Activated T-cell treated with anti-CD3 and anti-CD28 coated beads for 24 hours (primary cell): ENCODE measurements at regions not wholly inside any gene's neighbourhood (a gene's known extent, or its start where the extent isn't known, plus 50 kb on each side); places are given as distances from the start of the nearest gene placed in this dataset.
"Not testable (repeated sequence)": the region's sequence is repeated elsewhere in the genome, so short reads cannot be mapped to it uniquely, and the experiment has no call there.

Source experiments
- DNase-seq: peaks from one replicate; pipeline ENCODE4 v3.0.0-alpha.2; 2020; ENCODE audit warnings: low read depth

- DNase-seq = no peak
Measured at GRCh38 chr3:124043023-124043422, 51.1 kb upstream of the ROPN1 start.

GRCh38 chr3:124044956-124045355 is 53.0 kb upstream of the ROPN1 start:
- no peak for DNase-seq

GRCh38 chr3:124048967-124049798 is 57.3 kb upstream of the ROPN1 start:
- DNase-seq = no peak

- no peak for DNase-seq
Measured at GRCh38 chr3:124051636-124052035, 59.7 kb upstream of the ROPN1 start.

GRCh38 chr3:124053871-124054270 is 61.9 kb upstream of the ROPN1 start:
- no peak for DNase-seq

GRCh38 chr3:124056846-124057245 is 64.9 kb upstream of the ROPN1 start:
- no peak for DNase-seq

- no peak for DNase-seq
Measured at GRCh38 chr3:124057420-124057819, 65.5 kb upstream of the ROPN1 start.

GRCh38 chr3:124059580-124059979 is 67.7 kb upstream of the ROPN1 start:
- no peak for DNase-seq

GRCh38 chr3:124063197-124063909 is 71.4 kb upstream of the ROPN1 start:
- DNase-seq = no peak

- DNase-seq = no peak
Measured at GRCh38 chr3:124064050-124064449, 72.1 kb upstream of the ROPN1 start.

- not testable (repeated sequence) for DNase-seq
Measured at GRCh38 chr3:124066543-124066942, 74.6 kb upstream of the ROPN1 start.

GRCh38 chr3:124069706-124070105 is 77.8 kb upstream of the ROPN1 start:
- not testable (repeated sequence) for DNase-seq

- not testable (repeated sequence) for DNase-seq
Measured at GRCh38 chr3:124075090-124075489, 83.2 kb upstream of the ROPN1 start.

GRCh38 chr3:124075753-124076152 is 83.8 kb upstream of the ROPN1 start:
- no peak for DNase-seq

- no peak for DNase-seq
Measured at GRCh38 chr3:124076235-124076634, 84.3 kb upstream of the ROPN1 start.

GRCh38 chr3:124078953-124079911 is 87.3 kb upstream of the ROPN1 start:
- no peak for DNase-seq

GRCh38 chr3:124079912-124080276 is 88.0 kb upstream of the ROPN1 start:
- no peak for DNase-seq

GRCh38 chr3:124082343-124082742 is 90.4 kb upstream of the ROPN1 start:
- DNase-seq = no peak

- no peak for DNase-seq
Measured at GRCh38 chr3:124084022-124084881, 92.3 kb upstream of the ROPN1 start.

- DNase-seq = no peak
Measured at GRCh38 chr3:124088801-124089200, 96.9 kb upstream of the ROPN1 start.

GRCh38 chr3:124089214-124089613 is 97.3 kb upstream of the ROPN1 start:
- DNase-seq = no peak
